SU-DHL-6 (cell line): ENCODE measurements at regions not wholly inside any gene's neighbourhood (a gene's known extent, or its start where the extent isn't known, plus 50 kb on each side); places are given as distances from the start of the nearest gene placed in this dataset.

Experiments used
- CTCF ChIP-seq: fragments of 200-600 bp; sonication (generic); IDR thresholded peaks from one replicate; pipeline ENCODE4 v1.5.1; 2017; ENCODE audit warnings: antibody characterized with exemption, mild to moderate bottlenecking, low read length, moderate library complexity; ENCODE audit not compliant: insufficient read depth, poor library complexity, severe bottlenecking
- EZH2phosphoT487 ChIP-seq: fragments of 200-600 bp; sonication (generic), shearing (Covaris generic); conservative IDR thresholded peaks from 2 replicates; pipeline ENCODE4 v1.6.1; 2018; ENCODE audit warnings: mild to moderate bottlenecking, antibody characterized with exemption, low read length, moderate library complexity, mixed read lengths

GRCh38 chrX:68935362-68935761, 106.5 kb downstream of the EFNB1 start:
- TF ChIP-seq CTCF (no peak), EZH2phosphoT487 (no peak)
